Ecto neural progenitor cell (in vitro differentiated cells): ENCODE measurements at regions not wholly inside any gene's neighbourhood (a gene's known extent, or its start where the extent isn't known, plus 50 kb on each side); places are given as distances from the start of the nearest gene placed in this dataset.
A peak's percentile ranks its signal among the peaks of the same experiment; 100 is the strongest.

ENCODE experiments used
- DNase-seq: peaks from one replicate; pipeline ENCODE4 v3.0.0-alpha.2; 2018; ENCODE audit warnings: low spot score

- no peak for DNase-seq
Measured at GRCh38 chr6:77403424-77403823, 59.9 kb downstream of the HTR1B start.

GRCh38 chr6:77401231-77401630 lies 62.1 kb downstream of the HTR1B start:
- DNase-seq, result no peak

- DNase-seq, result no peak
Measured at GRCh38 chr6:77397561-77397960, 65.7 kb downstream of the HTR1B start.

GRCh38 chr6:77389402-77389801 lies 73.9 kb downstream of the HTR1B start:
- no peak for DNase-seq

- no peak for DNase-seq
Measured at GRCh38 chr6:77383026-77383425, 80.3 kb downstream of the HTR1B start.

GRCh38 chr6:77373955-77374354 lies 89.3 kb downstream of the HTR1B start:
- DNase-seq, result no peak

- DNase-seq, result no peak
Measured at GRCh38 chr6:77371748-77372147, 91.5 kb downstream of the HTR1B start.

- peak; percentile 61 for DNase-seq
Measured at GRCh38 chr6:77368660-77369313, 94.5 kb downstream of the HTR1B start.

- DNase-seq, result no peak
Measured at GRCh38 chr6:77366798-77367197, 96.5 kb downstream of the HTR1B start.

- no peak for DNase-seq
Measured at GRCh38 chr6:77363702-77364101, 99.6 kb downstream of the HTR1B start.

- no peak for DNase-seq
Measured at GRCh38 chr6:77362055-77362454, 101.2 kb downstream of the HTR1B start.

- no peak for DNase-seq
Measured at GRCh38 chr6:77361018-77361417, 102.3 kb downstream of the HTR1B start.

GRCh38 chr6:77356821-77357220 lies 106.5 kb downstream of the HTR1B start:
- no peak for DNase-seq

- no peak for DNase-seq
Measured at GRCh38 chr6:77354581-77354980, 108.7 kb downstream of the HTR1B start.

- DNase-seq, result no peak
Measured at GRCh38 chr6:77353129-77353528, 110.2 kb downstream of the HTR1B start.

- no peak for DNase-seq
Measured at GRCh38 chr6:77341058-77341986, 122.0 kb downstream of the HTR1B start.

GRCh38 chr6:77340331-77340730 lies 123.0 kb downstream of the HTR1B start:
- DNase-seq, result no peak

- DNase-seq, result no peak
Measured at GRCh38 chr6:77339926-77340325, 123.4 kb downstream of the HTR1B start.

GRCh38 chr6:77337392-77337791 lies 125.9 kb downstream of the HTR1B start:
- DNase-seq, result no peak

- no peak for DNase-seq
Measured at GRCh38 chr6:77334093-77334492, 129.2 kb downstream of the HTR1B start.

GRCh38 chr6:77332915-77333623 lies 130.2 kb downstream of the HTR1B start:
- DNase-seq, result no peak

GRCh38 chr6:77326711-77327110 lies 136.6 kb downstream of the HTR1B start:
- DNase-seq, result no peak

- DNase-seq, result no peak
Measured at GRCh38 chr6:77326029-77326428, 137.3 kb downstream of the HTR1B start.
